ENCODE measurements at regions not wholly inside any gene's neighbourhood (a gene's known extent, or its start where the extent isn't known, plus 50 kb on each side); places are given as distances from the start of the nearest gene placed in this dataset.

DNA sequence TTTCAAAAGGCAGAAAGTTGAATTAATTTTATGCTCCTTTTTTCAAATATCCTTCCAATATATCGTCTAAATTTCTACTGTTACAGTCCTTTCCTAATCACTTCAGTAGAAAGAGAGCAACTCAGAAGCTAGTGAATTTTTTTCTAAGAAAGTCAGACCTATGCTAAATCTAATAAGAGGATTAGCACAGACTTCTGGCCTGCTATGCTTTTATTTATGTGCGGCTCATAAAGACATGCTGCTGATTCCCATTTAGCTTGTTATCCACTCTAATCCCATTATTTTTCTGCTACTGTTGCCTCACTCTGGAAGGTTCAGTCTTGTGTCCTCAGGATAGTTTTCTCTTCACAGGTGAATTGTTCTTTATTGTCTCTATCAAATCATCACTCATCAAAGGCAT lies 473.5 kb upstream of the FAM241A start:
- no peaks in the 10 kb centered on the region for H3K36me3 ChIP-seq
- no peaks in the 10 kb centered on the region for H3K9me3 ChIP-seq
- no peak for DNase-seq (ENCODE audit: low spot score in 2 of 2)
- intact Hi-C loops (cut with DNase I) = no loop called here
- no peaks in the 10 kb centered on the region for H3K27me3 ChIP-seq
- H3K4me1 ChIP-seq = no peaks in the 10 kb centered on the region
- TF ChIP-seq, protein P1, sequence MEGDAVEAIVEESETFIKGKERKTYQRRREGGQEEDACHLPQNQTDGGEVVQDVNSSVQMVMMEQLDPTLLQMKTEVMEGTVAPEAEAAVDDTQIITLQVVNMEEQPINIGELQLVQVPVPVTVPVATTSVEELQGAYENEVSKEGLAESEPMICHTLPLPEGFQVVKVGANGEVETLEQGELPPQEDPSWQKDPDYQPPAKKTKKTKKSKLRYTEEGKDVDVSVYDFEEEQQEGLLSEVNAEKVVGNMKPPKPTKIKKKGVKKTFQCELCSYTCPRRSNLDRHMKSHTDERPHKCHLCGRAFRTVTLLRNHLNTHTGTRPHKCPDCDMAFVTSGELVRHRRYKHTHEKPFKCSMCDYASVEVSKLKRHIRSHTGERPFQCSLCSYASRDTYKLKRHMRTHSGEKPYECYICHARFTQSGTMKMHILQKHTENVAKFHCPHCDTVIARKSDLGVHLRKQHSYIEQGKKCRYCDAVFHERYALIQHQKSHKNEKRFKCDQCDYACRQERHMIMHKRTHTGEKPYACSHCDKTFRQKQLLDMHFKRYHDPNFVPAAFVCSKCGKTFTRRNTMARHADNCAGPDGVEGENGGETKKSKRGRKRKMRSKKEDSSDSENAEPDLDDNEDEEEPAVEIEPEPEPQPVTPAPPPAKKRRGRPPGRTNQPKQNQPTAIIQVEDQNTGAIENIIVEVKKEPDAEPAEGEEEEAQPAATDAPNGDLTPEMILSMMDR (IDR thresholded peaks at IDR 0.05) = no peak
- no peak overlapping the region for H3K27ac ChIP-seq
- H3K4me3 ChIP-seq = no peak overlapping the region

DNA sequence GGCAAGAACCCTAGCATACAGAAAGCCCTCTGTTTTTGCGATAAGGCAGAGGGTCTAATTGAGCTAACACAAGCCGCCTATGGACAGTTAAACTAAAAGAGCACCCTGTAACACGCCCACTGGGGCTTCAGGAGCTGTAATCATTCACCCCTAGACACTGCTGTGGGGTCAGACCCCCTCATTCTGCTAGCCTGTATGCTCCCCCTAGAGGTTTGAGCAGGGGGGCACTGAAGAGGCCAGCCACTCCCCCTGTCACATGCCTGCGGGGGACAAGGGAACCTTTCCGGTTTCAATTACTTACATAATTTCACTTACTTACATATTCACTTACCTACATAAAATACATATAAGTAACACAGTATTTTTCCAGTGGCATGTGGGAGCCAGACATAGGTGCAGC lies 469.5 kb upstream of the FAM241A start:
- Histone ChIP-seq H3K27ac (no peak overlapping the region), H3K27me3 (no peaks in the 10 kb centered on the region), H3K4me3 (no peak overlapping the region), H3K4me1 (no peaks in the 10 kb centered on the region), H3K36me3 (no peaks in the 10 kb centered on the region), H3K9me3 (no peaks in the 10 kb centered on the region)
- intact Hi-C loops (cut with DNase I) = no loop called here
- TF ChIP-seq, protein P1 (IDR thresholded peaks at IDR 0.05) = no peak
- DNase-seq (ENCODE audit: low spot score in 2 of 2) = no peak

DNA sequence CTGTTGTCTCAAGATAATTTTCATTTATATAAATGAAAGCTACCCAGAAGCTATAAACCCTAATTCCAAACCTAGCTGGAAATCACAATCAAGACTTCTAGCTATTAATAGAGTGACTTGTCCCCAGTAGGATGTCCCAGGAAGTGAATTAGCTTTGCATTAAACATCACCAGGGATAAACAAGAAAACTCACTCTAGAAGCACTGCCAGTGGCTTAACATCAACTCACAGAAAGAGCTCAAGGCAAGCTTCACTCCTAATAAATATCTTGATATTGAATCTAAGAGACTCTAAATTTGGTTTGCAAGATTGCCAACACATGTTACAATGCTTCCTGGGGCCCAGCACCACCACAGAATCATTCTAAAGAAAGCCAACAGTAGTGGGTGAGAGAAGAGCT lies 468.7 kb upstream of the FAM241A start:
- Histone ChIP-seq H3K36me3 (no peaks in the 10 kb centered on the region), H3K4me1 (no peaks in the 10 kb centered on the region), H3K9me3 (no peaks in the 10 kb centered on the region), H3K27ac (no peak overlapping the region), H3K27me3 (no peaks in the 10 kb centered on the region), H3K4me3 (no peak overlapping the region)
- DNase-seq (ENCODE audit: low spot score in 2 of 2) = no peak
- TF ChIP-seq, protein P1 (IDR thresholded peaks at IDR 0.05) = no peak
- intact Hi-C loops (cut with DNase I) = no loop called here

DNA sequence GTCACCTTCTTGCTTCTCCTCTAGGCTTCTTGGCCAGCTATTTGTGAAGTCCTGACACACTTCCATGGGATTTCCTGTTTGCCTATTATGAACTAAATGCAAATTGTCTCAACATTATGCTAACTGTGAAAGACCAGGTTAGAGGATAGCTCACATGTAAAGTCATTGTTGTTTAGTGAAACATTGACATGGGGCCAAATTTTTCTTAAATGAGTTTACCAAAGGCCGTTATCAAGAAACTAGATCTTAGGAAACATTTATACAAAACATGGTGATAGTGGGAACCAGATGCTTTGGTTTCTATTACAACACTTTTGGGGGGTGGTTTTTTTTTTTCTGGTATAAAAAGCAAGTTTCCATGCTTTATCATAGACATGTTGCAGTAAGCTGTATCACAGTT lies 466.8 kb upstream of the FAM241A start:
- Histone ChIP-seq H3K27me3 (no peaks in the 10 kb centered on the region), H3K4me3 (no peak overlapping the region), H3K27ac (no peak overlapping the region), H3K9me3 (no peaks in the 10 kb centered on the region), H3K36me3 (no peaks in the 10 kb centered on the region), H3K4me1 (no peaks in the 10 kb centered on the region)
- TF ChIP-seq, protein P1 (IDR thresholded peaks at IDR 0.05) = no peak
- intact Hi-C loops (cut with DNase I) = no loop called here
- no peak for DNase-seq (ENCODE audit: low spot score in 2 of 2)

DNA sequence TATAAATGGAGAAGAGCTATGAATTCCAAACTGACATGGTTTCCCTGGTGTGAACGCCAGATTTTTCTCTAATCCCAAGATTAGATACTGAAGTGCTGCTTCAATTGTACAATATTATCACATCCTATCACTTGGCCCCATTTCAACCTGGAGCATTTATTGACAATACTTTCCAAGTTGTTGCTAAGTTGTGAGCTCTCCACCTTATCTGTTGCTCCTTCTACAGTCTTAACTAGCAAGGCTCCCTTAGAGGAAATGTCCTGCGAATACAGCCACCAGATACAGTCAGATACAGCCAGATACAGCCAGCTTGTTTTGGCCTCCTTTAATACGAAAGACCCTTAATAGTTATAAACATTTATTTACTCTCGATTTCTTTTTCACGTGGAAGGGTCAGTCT lies 466.3 kb upstream of the FAM241A start:
- DNase-seq (ENCODE audit: low spot score in 2 of 2) = no peak
- intact Hi-C loops (cut with DNase I) = no loop called here
- no peak overlapping the region for H3K4me3 ChIP-seq
- TF ChIP-seq, protein P1 (IDR thresholded peaks at IDR 0.05) = no peak
- H3K36me3 ChIP-seq = no peaks in the 10 kb centered on the region
- H3K27me3 ChIP-seq = no peaks in the 10 kb centered on the region
- H3K9me3 ChIP-seq = no peaks in the 10 kb centered on the region
- no peaks in the 10 kb centered on the region for H3K4me1 ChIP-seq
- no peak overlapping the region for H3K27ac ChIP-seq

DNA sequence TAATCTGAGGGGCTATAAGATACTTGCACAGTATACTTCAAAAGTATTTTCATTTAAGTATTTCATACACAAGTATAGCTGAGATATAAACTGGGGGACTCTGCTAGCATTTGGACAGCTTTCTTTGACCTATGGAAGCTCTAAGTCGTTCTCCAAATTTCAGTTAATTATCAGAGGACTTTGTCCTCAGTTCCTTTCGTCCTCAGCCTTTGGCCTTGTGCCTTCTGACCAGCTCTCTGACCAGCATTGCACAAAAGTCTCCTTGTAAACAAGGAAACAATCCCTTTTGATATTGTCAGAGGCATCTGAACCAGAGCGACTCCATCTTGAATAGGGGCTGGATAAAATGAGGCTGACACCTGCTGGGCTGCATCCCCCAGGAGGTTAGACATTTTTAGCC lies 464.0 kb upstream of the FAM241A start:
- no peak for DNase-seq (ENCODE audit: low spot score in 2 of 2)
- Histone ChIP-seq H3K4me3 (no peak overlapping the region), H3K27me3 (no peaks in the 10 kb centered on the region), H3K4me1 (no peaks in the 10 kb centered on the region), H3K27ac (no peak overlapping the region), H3K36me3 (no peaks in the 10 kb centered on the region), H3K9me3 (no peaks in the 10 kb centered on the region)
- intact Hi-C loops (cut with DNase I) = no loop called here
- TF ChIP-seq, protein P1 (IDR thresholded peaks at IDR 0.05) = no peak
